ENCODE measurements at regions not wholly inside any gene's neighbourhood (a gene's known extent, or its start where the extent isn't known, plus 50 kb on each side); places are given as distances from the start of the nearest gene placed in this dataset.

- no peak for DNase-seq
These were observed 462.0 kb downstream of the PDCD6IP start for GRCh38 chr3:34260271-34261000.

DNA sequence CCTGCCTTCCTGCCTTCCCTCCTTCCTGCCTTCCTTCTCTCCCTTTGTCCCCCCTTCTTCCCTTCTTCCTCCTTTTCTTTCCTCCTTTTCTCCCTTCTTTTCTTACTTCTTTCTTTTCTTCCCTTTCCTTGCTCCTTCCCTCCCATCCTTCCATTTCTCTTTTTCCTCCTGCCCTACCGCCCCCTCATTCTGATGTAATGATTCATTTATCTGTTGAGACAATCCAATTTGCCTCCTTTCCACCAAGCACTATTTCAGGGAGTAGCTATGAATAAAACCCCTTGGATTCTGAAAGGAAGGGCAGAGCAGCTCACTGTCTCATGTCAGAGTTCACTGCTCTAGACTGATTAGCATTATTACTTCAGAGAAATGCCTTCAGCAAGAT is 462.6 kb downstream of the PDCD6IP start:
- DNase-seq: no peak

DNA sequence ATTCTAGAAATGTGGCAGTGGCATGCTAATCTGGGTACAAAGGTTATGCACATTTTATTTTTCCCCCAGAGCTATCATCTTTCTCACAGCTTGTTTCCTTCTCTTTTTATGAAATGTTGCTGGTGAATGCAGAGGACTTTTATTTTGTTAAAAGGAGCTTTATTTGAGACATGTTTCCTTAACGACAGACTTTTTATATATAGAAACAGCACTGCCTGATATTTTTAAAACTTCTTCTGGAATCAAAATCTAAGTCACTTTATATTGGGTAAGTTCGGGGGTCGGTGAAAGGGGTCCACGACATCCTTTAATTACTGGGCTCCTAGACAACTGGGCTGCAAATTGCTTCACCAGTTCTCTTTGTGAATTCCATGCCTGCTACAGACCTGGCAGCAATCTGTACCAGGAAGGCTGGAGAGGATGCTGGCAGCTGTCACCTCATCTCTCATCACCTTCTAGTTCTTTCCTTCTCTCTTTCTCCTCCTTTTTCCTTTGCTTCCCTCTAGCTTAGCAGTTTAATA is 464.7 kb downstream of the PDCD6IP start:
- no peak for DNase-seq

GRCh38 chr3:34264337-34265041 is 466.1 kb downstream of the PDCD6IP start:
- no peak for DNase-seq

DNA sequence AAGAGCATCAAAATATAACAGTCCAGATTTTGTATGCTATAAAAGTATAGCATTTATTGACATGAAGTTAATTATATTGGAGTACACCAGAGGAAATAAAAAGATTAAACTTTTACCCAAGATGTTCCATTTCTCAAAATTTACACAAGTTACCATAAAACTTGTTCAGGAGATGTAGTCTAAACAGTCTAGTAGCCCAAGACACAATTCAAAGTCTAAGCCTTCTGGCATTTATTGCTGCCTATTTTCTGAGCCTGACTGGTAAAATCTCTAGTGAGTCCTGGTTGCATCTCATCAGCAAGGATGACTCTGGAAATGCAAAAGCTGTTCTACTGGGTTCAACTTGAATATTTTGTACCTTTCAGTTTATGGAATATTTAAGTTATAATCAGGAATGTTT is 468.7 kb downstream of the PDCD6IP start:
- no peak for DNase-seq

- no peak for DNase-seq
These were observed 469.7 kb downstream of the PDCD6IP start for GRCh38 chr3:34268032-34268709.

- no peak for DNase-seq
These were observed 477.4 kb downstream of the PDCD6IP start for GRCh38 chr3:34275811-34276210.

DNA sequence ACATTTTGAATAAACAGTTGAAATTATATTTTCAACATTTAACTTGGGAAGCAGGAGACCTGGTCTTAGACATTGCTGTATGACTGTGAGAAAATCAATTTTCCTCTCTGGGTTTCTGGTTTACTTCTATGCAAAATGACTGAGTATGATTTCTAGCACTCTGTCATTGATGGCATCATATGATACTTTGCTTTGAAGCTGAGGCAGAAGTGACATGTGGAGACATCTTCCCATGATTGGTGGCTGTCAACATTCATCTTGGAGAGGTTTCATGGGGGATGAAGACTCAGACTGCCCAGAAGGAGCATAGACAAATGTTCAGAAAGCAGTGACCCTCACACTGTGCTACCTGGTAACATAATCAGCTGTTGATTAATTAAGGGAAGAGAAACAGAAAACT is 477.9 kb downstream of the PDCD6IP start:
- DNase-seq: no peak

GRCh38 chr3:34277110-34277509 is 478.7 kb downstream of the PDCD6IP start:
- DNase-seq: no peak

DNA sequence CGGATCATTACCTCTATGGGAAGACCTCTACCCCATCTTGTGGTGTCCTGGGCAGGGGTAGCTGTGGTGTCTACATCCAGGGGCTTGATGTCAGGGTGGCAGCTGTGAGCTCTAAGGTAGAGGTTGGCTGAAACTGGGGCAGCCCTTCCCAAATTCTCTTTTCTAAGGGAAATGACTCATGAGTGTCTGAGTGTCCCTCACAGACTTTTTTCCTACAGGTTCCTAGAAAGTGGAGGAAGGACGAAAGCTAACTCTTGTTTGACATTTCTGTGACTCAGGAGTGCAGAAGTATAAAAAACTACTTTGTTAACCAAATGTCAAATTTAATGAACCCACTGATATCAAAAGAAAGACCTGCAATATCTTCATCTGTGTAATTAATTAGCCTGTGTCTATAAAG is 481.5 kb downstream of the PDCD6IP start:
- DNase-seq: no peak

GRCh38 chr3:34283751-34284150 is 485.3 kb downstream of the PDCD6IP start:
- no peak for DNase-seq

- DNase-seq: no peak
These were observed 486.8 kb downstream of the PDCD6IP start for GRCh38 chr3:34284959-34285826.

DNA sequence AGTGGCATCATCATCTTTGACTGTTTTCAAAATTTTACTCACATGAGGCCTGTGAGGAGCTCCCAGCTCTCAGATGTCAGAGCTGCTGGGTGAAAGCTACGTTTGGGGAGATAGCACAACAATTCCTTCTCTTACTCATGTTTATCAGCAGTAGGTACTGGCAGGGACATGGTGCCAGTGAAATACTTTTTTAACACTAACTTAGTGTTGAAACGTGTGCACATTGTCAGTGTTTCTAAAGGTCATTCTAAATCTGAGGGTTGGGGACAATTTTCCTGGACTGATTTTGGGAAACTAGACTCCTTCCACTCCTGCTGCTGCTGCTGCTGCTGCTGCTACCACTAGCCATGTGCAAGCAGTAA is 487.4 kb downstream of the PDCD6IP start:
- no peak for DNase-seq

DNA sequence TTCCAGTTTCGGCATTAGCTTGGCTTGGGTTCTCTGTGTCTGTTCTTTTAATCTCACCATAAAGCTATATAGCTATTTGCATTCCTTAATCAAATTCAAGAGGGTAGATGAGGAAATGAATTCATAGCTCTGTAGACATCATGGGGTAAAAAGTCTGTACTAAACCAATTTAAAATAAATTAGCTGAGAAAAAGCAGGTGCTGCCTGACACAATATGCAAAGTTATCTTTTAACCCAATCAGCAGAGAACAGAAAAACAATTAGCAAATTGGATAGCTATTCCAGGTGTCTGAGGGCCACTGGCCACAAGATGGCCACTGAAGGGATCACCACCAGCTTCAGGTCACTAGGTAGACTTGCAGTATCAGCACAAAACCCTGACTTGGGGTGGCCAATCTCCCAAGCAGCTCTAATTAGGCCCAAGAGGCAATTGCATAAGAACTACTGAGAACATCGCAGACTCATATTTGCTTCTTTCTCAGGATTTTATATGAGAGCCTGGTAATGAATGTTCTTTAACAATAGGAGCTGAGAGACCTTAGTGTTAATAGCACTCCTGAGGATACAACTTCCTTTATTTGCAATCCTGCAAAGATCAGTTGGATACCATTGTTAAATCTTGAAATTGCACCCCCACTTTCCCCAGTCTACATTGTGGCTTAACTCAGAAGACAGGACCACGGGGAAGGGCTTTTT is 494.3 kb downstream of the PDCD6IP start:
- no peak for DNase-seq

GRCh38 chr3:34294240-34294639 is 495.8 kb downstream of the PDCD6IP start:
- DNase-seq: no peak

- DNase-seq: no peak
These were observed 498.4 kb downstream of the PDCD6IP start for GRCh38 chr3:34296796-34297195.

- no peak for DNase-seq
These were observed 500.2 kb downstream of the PDCD6IP start for GRCh38 chr3:34298653-34299052.

GRCh38 chr3:34300621-34301020 is 502.2 kb downstream of the PDCD6IP start:
- no peak for DNase-seq

- no peak for DNase-seq
These were observed 502.9 kb downstream of the PDCD6IP start for GRCh38 chr3:34301313-34301712.

- DNase-seq: no peak
These were observed 506.8 kb downstream of the PDCD6IP start for GRCh38 chr3:34305266-34305665.

- no peak for DNase-seq
These were observed 514.3 kb downstream of the PDCD6IP start for GRCh38 chr3:34312684-34313083.

DNA sequence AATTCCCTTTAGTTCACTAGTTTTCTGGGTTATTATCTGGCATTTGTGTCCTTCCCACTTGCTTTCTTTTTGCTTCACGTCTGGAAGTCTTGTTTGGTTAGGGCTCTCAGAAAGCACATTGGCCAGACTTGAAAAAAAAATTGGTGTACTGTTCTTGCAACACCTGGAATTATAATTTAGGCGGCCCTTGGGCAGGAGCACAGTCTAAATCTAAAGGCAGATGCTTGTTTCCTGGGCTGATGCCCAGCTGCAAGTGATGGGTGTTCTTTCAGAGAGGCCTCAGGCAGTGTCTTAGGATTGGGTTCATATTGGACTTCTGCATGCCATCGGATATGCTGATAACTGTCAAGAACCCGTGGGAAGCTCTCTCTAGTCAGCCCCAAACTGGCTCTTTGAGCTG is 521.5 kb downstream of the PDCD6IP start:
- DNase-seq: no peak
